RWPE2 (cell line): ENCODE measurements at regions not wholly inside any gene's neighbourhood (a gene's known extent, or its start where the extent isn't known, plus 50 kb on each side); places are given as distances from the start of the nearest gene placed in this dataset.
A peak's percentile ranks its signal among the peaks of the same experiment; 100 is the strongest.

Experiments used
- ATAC-seq: fragments of 200-7000 bp; cut with Tn5 transposase; 3 replicates; pipeline ENCODE4 v1.9.1; 2021; ENCODE audit warnings: low read depth
- DNase-seq: peaks from one replicate; pipeline ENCODE4 v3.0.0-alpha.2; 2020; ENCODE audit warnings: low spot score
- H3K27ac ChIP-seq: fragments of 450-650 bp; 2 replicates; pipeline ENCODE4 v1.5.1; 2017; ENCODE audit warnings: mild to moderate bottlenecking; ENCODE audit not compliant: poor library complexity, severe bottlenecking
- H3K27me3 ChIP-seq: fragments of 250-450 bp; sonication (Bioruptor Pico); 2 replicates; pipeline ENCODE4 v1.5.1; 2021; ENCODE audit warnings: mild to moderate bottlenecking, moderate library complexity; ENCODE audit not compliant: insufficient read depth, poor library complexity, severe bottlenecking
- H3K36me3 ChIP-seq: fragments of 250-450 bp; sonication (Bioruptor Pico); 2 replicates; pipeline ENCODE4 v1.5.1; 2020; ENCODE audit warnings: low read depth, mild to moderate bottlenecking, moderate library complexity
- H3K4me1 ChIP-seq: fragments of 250-450 bp; sonication (Bioruptor Pico); 2 replicates; pipeline ENCODE4 v1.5.1; 2021; ENCODE audit warnings: mild to moderate bottlenecking, moderate library complexity; ENCODE audit not compliant: insufficient read depth, poor library complexity, severe bottlenecking
- H3K4me3 ChIP-seq: fragments of 250-450 bp; sonication (Bioruptor Pico); 2 replicates; pipeline ENCODE4 v1.5.1; 2021; ENCODE audit warnings: mild to moderate bottlenecking, moderate library complexity; ENCODE audit not compliant: severe bottlenecking
- H3K9me3 ChIP-seq: fragments of 250-450 bp; sonication (Bioruptor Pico); 2 replicates; pipeline ENCODE4 v1.5.1; 2021; ENCODE audit warnings: mild to moderate bottlenecking, moderate library complexity; ENCODE audit not compliant: severe bottlenecking
- TF ChIP-seq, protein P1 (sequence below): fragments of 450-650 bp; IDR thresholded peaks from one replicate; pipeline ENCODE4 v1.5.1; 2017; ENCODE audit warnings: mild to moderate bottlenecking, moderate library complexity; ENCODE audit not compliant: poor library complexity, severe bottlenecking

DNA sequence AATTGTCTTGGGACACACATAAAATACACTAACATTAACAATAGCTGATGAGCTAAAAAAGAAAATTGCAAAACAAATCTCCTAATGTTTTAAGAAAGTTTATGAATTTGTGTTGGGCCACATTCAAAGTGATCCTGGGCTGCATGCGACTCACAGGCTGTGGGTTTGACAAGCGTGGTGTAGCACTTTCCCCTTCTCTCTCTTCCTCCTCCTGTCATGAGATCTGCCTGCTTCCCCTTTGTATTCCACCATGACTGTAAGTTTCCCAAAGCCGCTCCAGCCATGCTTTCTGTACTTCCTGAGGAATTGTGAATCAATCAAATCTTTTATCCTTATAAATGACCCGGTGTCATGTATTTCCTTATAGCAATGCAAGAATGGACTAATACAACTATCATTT, 178.0 kb downstream of the TLR4 start:
- DNase-seq: no peak
- H3K4me1 ChIP-seq: no peaks in the 10 kb centered on the region
- H3K27ac ChIP-seq: no peak overlapping the region
- H3K27me3 ChIP-seq: peaks cover 3% of the 10 kb centered on the region
- H3K9me3 ChIP-seq: no peaks in the 10 kb centered on the region
- ATAC-seq: no peak
- no peaks in the 10 kb centered on the region for H3K36me3 ChIP-seq
- TF ChIP-seq, protein P1, sequence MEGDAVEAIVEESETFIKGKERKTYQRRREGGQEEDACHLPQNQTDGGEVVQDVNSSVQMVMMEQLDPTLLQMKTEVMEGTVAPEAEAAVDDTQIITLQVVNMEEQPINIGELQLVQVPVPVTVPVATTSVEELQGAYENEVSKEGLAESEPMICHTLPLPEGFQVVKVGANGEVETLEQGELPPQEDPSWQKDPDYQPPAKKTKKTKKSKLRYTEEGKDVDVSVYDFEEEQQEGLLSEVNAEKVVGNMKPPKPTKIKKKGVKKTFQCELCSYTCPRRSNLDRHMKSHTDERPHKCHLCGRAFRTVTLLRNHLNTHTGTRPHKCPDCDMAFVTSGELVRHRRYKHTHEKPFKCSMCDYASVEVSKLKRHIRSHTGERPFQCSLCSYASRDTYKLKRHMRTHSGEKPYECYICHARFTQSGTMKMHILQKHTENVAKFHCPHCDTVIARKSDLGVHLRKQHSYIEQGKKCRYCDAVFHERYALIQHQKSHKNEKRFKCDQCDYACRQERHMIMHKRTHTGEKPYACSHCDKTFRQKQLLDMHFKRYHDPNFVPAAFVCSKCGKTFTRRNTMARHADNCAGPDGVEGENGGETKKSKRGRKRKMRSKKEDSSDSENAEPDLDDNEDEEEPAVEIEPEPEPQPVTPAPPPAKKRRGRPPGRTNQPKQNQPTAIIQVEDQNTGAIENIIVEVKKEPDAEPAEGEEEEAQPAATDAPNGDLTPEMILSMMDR: no peak
- no peak overlapping the region for H3K4me3 ChIP-seq

GRCh38 chr9:117886616-117887015, 182.4 kb downstream of the TLR4 start:
- TF ChIP-seq, protein P1: no peak

GRCh38 chr9:117887383-117887782, 183.2 kb downstream of the TLR4 start:
- Histone ChIP-seq H3K27ac (no peak overlapping the region), H3K27me3 (no peaks in the 10 kb centered on the region), H3K4me1 (no peaks in the 10 kb centered on the region), H3K9me3 (no peaks in the 10 kb centered on the region), H3K4me3 (no peak overlapping the region), H3K36me3 (no peaks in the 10 kb centered on the region)
- DNase-seq (no peak), ATAC-seq (peak; percentile 57; the same call in 2 of the 3 replicates)
- TF ChIP-seq, protein P1: no peak

More at GRCh38 chr9:117886616-117887015, 182.4 kb downstream of the TLR4 start:
- Histone ChIP-seq H3K36me3 (no peaks in the 10 kb centered on the region), H3K27ac (no peak overlapping the region), H3K4me1 (no peaks in the 10 kb centered on the region), H3K4me3 (no peak overlapping the region), H3K27me3 (no peaks in the 10 kb centered on the region), H3K9me3 (no peaks in the 10 kb centered on the region)
- ATAC-seq (no peak), DNase-seq (no peak)

- Histone ChIP-seq H3K4me1 (no peaks in the 10 kb centered on the region), H3K4me3 (no peak overlapping the region), H3K27me3 (no peaks in the 10 kb centered on the region), H3K36me3 (no peaks in the 10 kb centered on the region), H3K27ac (no peak overlapping the region), H3K9me3 (no peaks in the 10 kb centered on the region)
- ATAC-seq: no peak
- TF ChIP-seq, protein P1: no peak
- no peak for DNase-seq
Observed at GRCh38 chr9:117887941-117888340, 183.7 kb downstream of the TLR4 start.

DNA sequence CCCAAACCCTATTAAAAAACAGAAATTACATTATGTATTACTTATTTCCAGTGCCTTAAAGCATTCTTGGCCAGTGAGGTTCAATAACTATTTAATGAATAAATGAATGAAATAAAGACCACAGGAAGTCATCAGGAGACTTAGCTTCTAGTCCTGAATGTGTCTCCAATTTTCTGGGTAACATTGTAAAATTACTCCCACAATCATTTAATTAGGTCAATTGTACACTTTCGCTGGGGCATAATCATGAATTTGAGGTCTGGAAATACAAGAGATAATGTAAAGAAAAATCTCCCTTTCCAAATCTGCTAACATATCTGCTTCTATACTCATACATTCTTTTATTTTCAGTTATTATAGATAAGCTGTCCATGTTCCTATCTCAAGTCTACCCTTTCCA, 199.2 kb downstream of the TLR4 start:
- DNase-seq: no peak

More for the DNA sequence above, 199.2 kb downstream of the TLR4 start:
- H3K27ac ChIP-seq: no peak overlapping the region
- H3K36me3 ChIP-seq: no peaks in the 10 kb centered on the region
- no peaks in the 10 kb centered on the region for H3K9me3 ChIP-seq
- no peaks in the 10 kb centered on the region for H3K4me1 ChIP-seq
- ATAC-seq: no peak
- TF ChIP-seq, protein P1: no peak
- H3K27me3 ChIP-seq: no peaks in the 10 kb centered on the region
- no peak overlapping the region for H3K4me3 ChIP-seq
